Calu3 (cell line): ENCODE measurements at regions not wholly inside any gene's neighbourhood (a gene's known extent, or its start where the extent isn't known, plus 50 kb on each side); places are given as distances from the start of the nearest gene placed in this dataset.

Experiments used
- BruUV-seq: library from RNA; stranded (reverse); fragments of 400-500 nt; replicated peaks from 2 replicates; lab custom pipeline; 2021; lab: Mats Ljungman, UMichigan
- CTCF ChIA-PET: fragments of 300-600 bp; sonication (Branson Sonifier 250); formaldehyde crosslinking; loops from one replicate; lab custom pipeline; 2022; ENCODE audit warnings: antibody characterized with exemption; lab: Charles Lee
- DNase-seq: peaks from one replicate; pipeline ENCODE4 v3.0.0; 2022
- H3K27ac Mint-ChIP-seq: one replicate; pipeline ENCODE4 v1.8.0; 2022; ENCODE audit warnings: mixed read lengths; ENCODE audit not compliant: unreplicated experiment
- H3K27me3 Mint-ChIP-seq: one replicate; pipeline ENCODE4 v1.8.0; 2022; ENCODE audit warnings: mixed read lengths; ENCODE audit not compliant: unreplicated experiment
- H3K36me3 Mint-ChIP-seq: one replicate; pipeline ENCODE4 v1.8.0; 2022; ENCODE audit warnings: mild to moderate bottlenecking, moderate library complexity, mixed read lengths; ENCODE audit not compliant: insufficient read depth, unreplicated experiment
- H3K4me1 Mint-ChIP-seq: one replicate; pipeline ENCODE4 v1.8.0; 2022; ENCODE audit warnings: mild to moderate bottlenecking, low read depth, mixed read lengths; ENCODE audit not compliant: unreplicated experiment
- H3K4me3 Mint-ChIP-seq: one replicate; pipeline ENCODE4 v1.8.0; 2022; ENCODE audit warnings: mild to moderate bottlenecking, low read depth, moderate library complexity, mixed read lengths; ENCODE audit not compliant: unreplicated experiment
- H3K9me3 Mint-ChIP-seq: one replicate; pipeline ENCODE4 v1.8.0; 2022; ENCODE audit warnings: low read depth, mixed read lengths; ENCODE audit not compliant: unreplicated experiment
- CTCF ChIP-seq: fragments of 200-600 bp; IDR thresholded peaks from one replicate; pipeline ENCODE4 v1.8.0; 2022; ENCODE audit warnings: antibody characterized with exemption; ENCODE audit not compliant: unreplicated experiment
- intact Hi-C: fragments of 100-400 bp; cut with micrococcal nuclease; formaldehyde crosslinking; loops from one replicate; pipeline ENCODE4 v1.10.0; 2022; ENCODE audit not compliant: unreplicated experiment

- no peaks in the 10 kb centered on the region for H3K27me3 Mint-ChIP-seq
- CTCF ChIA-PET = no interaction called here
- H3K36me3 Mint-ChIP-seq = no peaks in the 10 kb centered on the region
- DNase-seq = no peak
- TF ChIP-seq CTCF = no peak
- intact Hi-C loops = no loop called here
- no TSS peak for BruUV-seq
- H3K4me1 Mint-ChIP-seq = no peaks in the 10 kb centered on the region
- H3K27ac Mint-ChIP-seq = no peak overlapping the region
- no peak overlapping the region for H3K4me3 Mint-ChIP-seq
- peaks cover 9% of the 10 kb centered on the region for H3K9me3 Mint-ChIP-seq
These were observed 634.7 kb upstream of the AUTS2 start for GRCh38 chr7:68963552-68963951.

GRCh38 chr7:68964060-68964459, 634.2 kb upstream of the AUTS2 start:
- Mint-ChIP-seq H3K27me3 (no peaks in the 10 kb centered on the region), H3K27ac (no peak overlapping the region), H3K36me3 (no peaks in the 10 kb centered on the region), H3K4me3 (no peak overlapping the region), H3K9me3 (peaks cover 9% of the 10 kb centered on the region), H3K4me1 (no peaks in the 10 kb centered on the region)
- no peak for TF ChIP-seq CTCF
- intact Hi-C loops = no loop called here
- CTCF ChIA-PET = no interaction called here
- BruUV-seq = no TSS peak
- DNase-seq = no peak

- BruUV-seq = no TSS peak
- CTCF ChIA-PET = no interaction called here
These were observed 632.9 kb upstream of the AUTS2 start for GRCh38 chr7:68965351-68965750.

GRCh38 chr7:68967598-68967997, 630.7 kb upstream of the AUTS2 start:
- Mint-ChIP-seq H3K9me3 (peaks cover 4% of the 10 kb centered on the region), H3K27me3 (no peaks in the 10 kb centered on the region), H3K36me3 (no peaks in the 10 kb centered on the region), H3K4me3 (no peak overlapping the region), H3K4me1 (no peaks in the 10 kb centered on the region), H3K27ac (no peak overlapping the region)
- CTCF ChIA-PET = no interaction called here
- intact Hi-C loops = no loop called here
- no peak for TF ChIP-seq CTCF
- no TSS peak for BruUV-seq
- no peak for DNase-seq

More at GRCh38 chr7:68965351-68965750, 632.9 kb upstream of the AUTS2 start:
- H3K36me3 Mint-ChIP-seq = no peaks in the 10 kb centered on the region
- no peak overlapping the region for H3K27ac Mint-ChIP-seq
- H3K9me3 Mint-ChIP-seq = peaks cover 4% of the 10 kb centered on the region
- H3K27me3 Mint-ChIP-seq = no peaks in the 10 kb centered on the region
- intact Hi-C loops = no loop called here
- no peak overlapping the region for H3K4me3 Mint-ChIP-seq
- H3K4me1 Mint-ChIP-seq = no peaks in the 10 kb centered on the region
- TF ChIP-seq CTCF = no peak
- DNase-seq = no peak

GRCh38 chr7:68969571-68969970, 628.7 kb upstream of the AUTS2 start:
- Mint-ChIP-seq H3K27ac (no peak overlapping the region), H3K4me3 (no peak overlapping the region), H3K27me3 (no peaks in the 10 kb centered on the region), H3K4me1 (no peaks in the 10 kb centered on the region), H3K9me3 (peaks cover 6% of the 10 kb centered on the region), H3K36me3 (no peaks in the 10 kb centered on the region)
- no peak for DNase-seq
- intact Hi-C loops = no loop called here
- CTCF ChIA-PET = no interaction called here
- no TSS peak for BruUV-seq
- no peak for TF ChIP-seq CTCF
